GM23248 (cell line): ENCODE measurements at regions not wholly inside any gene's neighbourhood (a gene's known extent, or its start where the extent isn't known, plus 50 kb on each side); places are given as distances from the start of the nearest gene placed in this dataset.

ENCODE experiments used
- EZH2 ChIP-seq: fragments of 200-600 bp; sonication (generic); IDR thresholded peaks from 2 replicates; pipeline ENCODE4 v1.6.1; 2018; ENCODE audit warnings: antibody characterized with exemption, mild to moderate bottlenecking; ENCODE audit not compliant: insufficient read depth, poor library complexity, severe bottlenecking
- EZH2phosphoT487 ChIP-seq: fragments of 200-600 bp; sonication (generic); IDR thresholded peaks from 2 replicates; pipeline ENCODE4 v1.6.1; 2018; ENCODE audit warnings: antibody characterized with exemption, moderate library complexity, mild to moderate bottlenecking, low read depth; ENCODE audit not compliant: insufficient read depth

- no peak for TF ChIP-seq EZH2
- no peak for TF ChIP-seq EZH2phosphoT487
These were observed 53.7 kb upstream of the GNAT3 start for GRCh38 chr7:80565554-80565953.
